Mucosa of rectum (tissue), 2 donors: ENCODE measurements at regions not wholly inside any gene's neighbourhood (a gene's known extent, or its start where the extent isn't known, plus 50 kb on each side); places are given as distances from the start of the nearest gene placed in this dataset.

ENCODE experiments used
- H3K27ac ChIP-seq, 2 donors: one replicate each; pipeline ENCODE4 v1.7.0; 2013; ENCODE audit warnings: inconsistent platforms in 2 of 2, low read depth in 2 of 2, low read length in 2 of 2
- H3K27me3 ChIP-seq, 2 donors: one replicate each; pipeline ENCODE4 v1.7.0; 2013; ENCODE audit warnings: low read length in 2 of 2; ENCODE audit not compliant: control insufficient read depth in 2 of 2, insufficient read depth in 2 of 2
- H3K36me3 ChIP-seq, 2 donors: one replicate each; pipeline ENCODE4 v1.7.0; 2013; ENCODE audit warnings: low read length in 2 of 2; ENCODE audit not compliant: control insufficient read depth in 2 of 2, insufficient read depth in 2 of 2
- H3K4me1 ChIP-seq, 2 donors: one replicate each; pipeline ENCODE4 v1.7.0; 2013; ENCODE audit warnings: low read length in 2 of 2, mild to moderate bottlenecking in 1 of 2; ENCODE audit not compliant: control insufficient read depth in 2 of 2, insufficient read depth in 2 of 2
- H3K4me3 ChIP-seq, 2 donors: one replicate each; pipeline ENCODE4 v1.7.0; 2013; ENCODE audit warnings: low read length in 2 of 2
- H3K9ac ChIP-seq, 2 donors: one replicate each; pipeline ENCODE4 v1.7.0; 2013; ENCODE audit warnings: low read length in 2 of 2, low read depth in 1 of 2, mild to moderate bottlenecking in 1 of 2
- H3K9me3 ChIP-seq, 2 donors: one replicate each; pipeline ENCODE4 v1.7.0; 2013; ENCODE audit warnings: low read length in 2 of 2; ENCODE audit not compliant: control insufficient read depth in 2 of 2
- donor health status: healthy.
- donor health status: Normal muscosa, but diverticular disease.

DNA sequence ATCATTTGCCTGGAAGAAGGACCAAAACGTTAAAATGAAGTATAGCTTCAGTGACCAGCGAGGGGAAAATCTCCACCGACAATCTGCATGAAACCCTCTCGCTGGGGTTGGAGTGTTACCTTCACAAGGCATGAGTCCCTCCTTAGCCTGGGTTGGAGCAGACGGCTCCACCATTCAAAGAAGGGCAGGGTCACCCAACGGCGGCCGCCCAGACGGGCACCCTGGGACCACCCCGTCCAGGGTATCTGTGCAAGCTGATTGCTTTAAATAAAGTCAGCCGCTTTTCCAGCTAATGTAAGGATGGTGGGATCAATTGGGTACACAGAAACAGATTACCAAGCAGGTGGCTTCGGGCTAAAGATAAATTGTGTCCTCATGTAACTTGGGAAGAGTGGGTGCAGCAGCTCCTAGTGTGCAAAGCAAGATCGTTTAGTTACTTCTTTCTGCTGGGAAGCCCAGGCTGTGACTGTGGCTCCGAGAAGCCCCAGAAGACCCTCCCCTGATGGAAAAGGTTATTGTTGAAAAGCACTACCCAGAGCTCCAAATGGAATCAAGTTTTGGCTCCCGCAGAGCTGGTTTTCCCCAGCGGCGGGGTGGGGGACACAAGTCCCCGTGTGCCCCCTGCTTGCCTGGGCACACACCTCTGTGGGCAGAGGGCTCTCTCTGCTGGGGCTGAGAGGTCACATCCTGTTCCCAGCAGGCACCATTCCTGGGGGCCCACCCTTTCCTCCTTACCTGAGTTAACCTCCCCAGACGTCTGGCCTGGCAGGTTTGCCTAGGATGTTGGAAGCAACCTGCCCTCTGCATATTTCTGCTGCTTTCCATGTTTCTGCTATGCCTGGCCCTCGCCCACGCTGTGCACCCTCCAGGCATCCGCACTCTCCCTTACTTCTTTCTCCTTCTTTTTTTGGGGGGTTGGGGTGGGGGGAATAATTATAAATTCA is 318.6 kb upstream of the DIO3 start:
- no peaks in the 10 kb centered on the region for H3K4me1 ChIP-seq
- H3K9ac ChIP-seq, result no peak overlapping the region
- no peak overlapping the region for H3K4me3 ChIP-seq
- H3K9me3 ChIP-seq, result no peaks in the 10 kb centered on the region
- H3K27ac ChIP-seq, result no peak overlapping the region
- H3K36me3 ChIP-seq, result no peaks in the 10 kb centered on the region
- H3K27me3 ChIP-seq, result no peaks in the 10 kb centered on the region

GRCh38 chr14:101243587-101244338 is 317.5 kb upstream of the DIO3 start:
- Histone ChIP-seq H3K27me3 (no peaks in the 10 kb centered on the region), H3K9me3 (no peaks in the 10 kb centered on the region), H3K36me3 (no peaks in the 10 kb centered on the region), H3K4me1 (no peaks in the 10 kb centered on the region), H3K27ac (no peak overlapping the region), H3K4me3 (no peak overlapping the region), H3K9ac (no peak overlapping the region)

DNA sequence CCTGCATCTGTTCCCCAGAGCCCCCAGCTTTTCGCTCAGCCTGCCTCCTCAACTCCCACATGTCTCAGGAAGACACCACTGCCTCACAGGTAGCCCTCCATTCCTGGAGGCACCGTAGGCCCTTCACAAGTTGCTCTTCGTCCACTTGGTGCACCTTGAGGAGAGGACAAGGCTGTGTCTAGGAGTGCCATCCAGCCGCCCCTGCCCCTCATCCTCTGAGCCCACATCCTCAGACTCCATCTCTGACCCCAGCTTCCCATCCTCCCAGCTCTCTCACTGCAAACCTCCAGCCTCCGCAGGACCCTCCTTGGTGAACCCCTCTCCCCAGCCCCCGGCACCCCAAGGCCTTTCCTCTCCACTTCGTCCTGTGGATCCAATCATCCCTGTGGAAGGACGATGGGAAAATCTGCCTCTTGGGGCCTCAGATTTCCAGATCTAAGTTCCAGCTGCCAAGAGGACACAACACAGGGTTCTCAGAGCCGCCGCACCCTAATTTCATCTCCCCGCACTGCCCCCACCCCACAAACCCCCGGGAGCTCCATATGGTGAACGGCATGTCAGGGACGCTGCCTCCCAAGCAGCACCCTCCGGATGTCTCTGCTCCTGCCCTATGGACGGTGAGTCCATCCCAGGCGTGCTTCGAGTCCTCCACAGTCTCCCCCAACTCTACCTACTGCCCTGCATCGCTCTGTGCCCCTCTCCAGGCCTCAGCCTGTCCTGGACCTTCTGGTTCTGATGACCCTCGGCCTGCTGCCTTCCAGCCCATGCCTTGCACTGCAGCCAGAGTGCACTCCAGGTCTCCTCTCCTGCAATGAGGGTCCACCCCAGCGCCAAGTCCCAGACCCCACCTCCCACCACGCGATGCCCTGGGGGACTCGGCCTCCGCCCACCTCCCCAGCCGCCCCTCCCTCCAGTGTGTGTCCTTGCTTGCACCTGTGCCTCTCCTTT is 314.1 kb upstream of the DIO3 start:
- Histone ChIP-seq H3K9ac (no peak overlapping the region), H3K27ac (no peak overlapping the region), H3K4me1 (no peaks in the 10 kb centered on the region), H3K4me3 (no peak overlapping the region), H3K9me3 (no peaks in the 10 kb centered on the region), H3K36me3 (no peaks in the 10 kb centered on the region), H3K27me3 (peaks cover 0 to 2% of the 10 kb centered on the region in 2 donors)

GRCh38 chr14:101247842-101248725 is 313.2 kb upstream of the DIO3 start:
- Histone ChIP-seq H3K9ac (no peak overlapping the region), H3K9me3 (no peaks in the 10 kb centered on the region), H3K27ac (no peak overlapping the region), H3K36me3 (no peaks in the 10 kb centered on the region), H3K4me1 (no peaks in the 10 kb centered on the region), H3K27me3 (peaks cover 0 to 2% of the 10 kb centered on the region in 2 donors), H3K4me3 (no peak overlapping the region)

GRCh38 chr14:101248840-101249675 is 312.2 kb upstream of the DIO3 start:
- Histone ChIP-seq H3K4me1 (no peaks in the 10 kb centered on the region), H3K9me3 (no peaks in the 10 kb centered on the region), H3K36me3 (no peaks in the 10 kb centered on the region), H3K9ac (no peak overlapping the region), H3K4me3 (no peak overlapping the region), H3K27ac (no peak overlapping the region), H3K27me3 (peaks cover 0 to 2% of the 10 kb centered on the region in 2 donors)

DNA sequence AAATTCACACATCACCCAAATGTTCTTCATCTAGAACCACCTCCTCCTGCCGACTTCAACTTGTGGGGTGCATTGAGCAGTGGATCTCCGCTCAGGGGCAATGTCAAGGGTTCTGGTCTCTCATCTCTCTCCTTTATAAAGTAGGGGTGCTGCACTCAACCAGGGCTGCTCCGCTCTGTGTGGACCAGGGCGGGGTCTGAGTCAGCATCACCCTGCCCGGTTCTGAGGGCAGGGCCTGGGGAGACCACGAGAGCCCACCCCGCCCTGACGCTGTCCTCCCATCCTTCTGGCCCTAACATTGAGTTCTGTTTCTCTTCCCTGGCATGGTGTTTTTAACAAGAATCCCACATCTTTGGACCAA is 311.6 kb upstream of the DIO3 start:
- no peaks in the 10 kb centered on the region for H3K9me3 ChIP-seq
- peaks cover 0 to 2% of the 10 kb centered on the region in 2 donors for H3K27me3 ChIP-seq
- no peak overlapping the region for H3K27ac ChIP-seq
- H3K9ac ChIP-seq, result no peak overlapping the region
- H3K4me3 ChIP-seq, result no peak overlapping the region
- H3K4me1 ChIP-seq, result no peaks in the 10 kb centered on the region
- no peaks in the 10 kb centered on the region for H3K36me3 ChIP-seq

GRCh38 chr14:101250336-101250947 is 310.9 kb upstream of the DIO3 start:
- H3K9ac ChIP-seq, result no peak overlapping the region
- H3K9me3 ChIP-seq, result no peaks in the 10 kb centered on the region
- peaks cover 0 to 2% of the 10 kb centered on the region in 2 donors for H3K27me3 ChIP-seq
- no peaks in the 10 kb centered on the region for H3K4me1 ChIP-seq
- no peak overlapping the region for H3K27ac ChIP-seq
- H3K36me3 ChIP-seq, result no peaks in the 10 kb centered on the region
- no peak overlapping the region for H3K4me3 ChIP-seq

DNA sequence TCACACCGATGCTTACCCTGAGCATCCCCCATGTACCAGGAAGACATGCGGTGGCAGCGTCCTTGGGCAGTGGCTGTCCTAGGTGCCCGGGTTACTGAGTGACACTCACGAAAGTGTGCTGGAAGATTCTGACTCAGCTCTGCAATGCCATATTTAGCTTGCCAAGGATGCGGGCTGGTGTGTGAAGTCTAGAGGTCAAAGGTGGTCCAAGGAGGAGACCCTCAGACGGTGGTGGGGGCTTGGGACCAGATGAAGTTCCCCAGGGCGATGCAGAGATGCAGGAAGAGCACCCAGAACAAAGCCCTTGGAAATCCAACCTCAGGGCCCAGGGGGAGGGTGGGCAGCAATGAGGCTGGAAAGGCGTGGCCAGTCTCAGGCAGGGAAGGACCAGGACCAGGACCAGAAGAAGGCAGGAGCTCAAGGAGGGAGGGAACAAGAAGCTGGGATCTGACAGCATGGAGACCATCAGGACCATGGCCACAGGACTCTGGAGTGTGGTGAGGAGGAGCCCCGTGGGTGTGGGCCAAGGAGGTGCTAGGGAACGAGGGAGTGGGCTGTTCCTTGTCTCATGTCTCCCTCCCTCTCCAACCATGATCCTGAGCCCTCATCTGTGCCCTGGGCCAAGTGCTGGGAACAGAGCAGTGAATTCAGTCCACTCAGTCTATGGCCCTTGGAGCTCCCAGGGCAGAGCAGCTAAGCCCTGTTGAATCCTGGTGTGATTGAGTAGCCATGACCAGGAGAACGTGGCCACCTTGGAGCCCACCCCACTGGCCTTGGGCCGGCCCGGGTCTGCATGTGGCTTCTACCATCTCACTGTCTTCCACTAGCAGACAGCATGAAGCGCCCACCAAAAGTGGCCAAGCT is 310.1 kb upstream of the DIO3 start:
- Histone ChIP-seq H3K9ac (no peak overlapping the region), H3K27me3 (peaks cover 0 to 2% of the 10 kb centered on the region in 2 donors), H3K9me3 (no peaks in the 10 kb centered on the region), H3K27ac (no peak overlapping the region), H3K4me1 (no peaks in the 10 kb centered on the region), H3K36me3 (no peaks in the 10 kb centered on the region), H3K4me3 (no peak overlapping the region)
